Activated naive CD4-positive, alpha-beta T cell treated with anti-CD3 and anti-CD28 coated beads, Interleukin-2, amount 50 U/mL, for 72 hours (primary cell): ENCODE measurements at regions not wholly inside any gene's neighbourhood (a gene's known extent, or its start where the extent isn't known, plus 50 kb on each side); places are given as distances from the start of the nearest gene placed in this dataset.

Experiments used
- ATAC-seq, 2 donors: fragments of 150-1000 bp; cut with Tn5 transposase; 2 replicates each; pipeline ENCODE4 v1.10.0; 2021; ENCODE audit warnings: mild to moderate bottlenecking in 2 of 2, moderate library complexity in 2 of 2
- DNase-seq, 2 donors: peaks; one replicate each; pipeline ENCODE4 v3.0.0; 2021 to 2022; ENCODE audit warnings: low spot score in 2 of 2
- H3K27ac Mint-ChIP-seq, 2 donors: one replicate each; pipeline ENCODE4 v1.8.0; 2022; ENCODE audit warnings: mild to moderate bottlenecking in 2 of 2, mixed read lengths in 2 of 2
- H3K36me3 Mint-ChIP-seq, 2 donors: one replicate each; pipeline ENCODE4 v1.8.0; 2022; ENCODE audit warnings: mixed read lengths in 2 of 2
- H3K9me3 Mint-ChIP-seq, 2 donors: one replicate each; pipeline ENCODE4 v1.8.0; 2022; ENCODE audit warnings: mixed read lengths in 2 of 2

DNA sequence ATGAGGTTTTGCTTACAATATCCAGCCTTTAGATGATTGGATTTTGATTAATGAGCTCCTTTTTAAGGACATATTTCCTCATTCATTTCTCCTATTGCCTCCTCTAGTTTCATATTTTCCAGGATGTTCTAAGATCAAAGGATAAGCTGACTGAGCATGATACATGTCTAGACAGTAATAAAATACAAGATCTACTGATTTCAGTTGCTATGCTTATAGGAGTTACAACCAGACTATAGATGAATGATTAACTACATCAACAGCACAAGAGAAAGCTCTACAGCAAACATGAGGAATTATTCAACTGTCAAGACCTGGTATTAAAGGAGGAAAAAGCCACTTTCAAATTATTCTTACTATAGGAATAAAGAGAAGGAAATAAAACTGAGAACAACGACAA, 85.0 kb upstream of the LINC00305 start:
- ATAC-seq: no peak
- Mint-ChIP-seq H3K27ac (no peak overlapping the region), H3K9me3 (peaks cover 6 to 9% of the 10 kb centered on the region in 2 donors), H3K36me3 (peaks cover 0 to 6% of the 10 kb centered on the region in 2 donors)
- DNase-seq: no peak

DNA sequence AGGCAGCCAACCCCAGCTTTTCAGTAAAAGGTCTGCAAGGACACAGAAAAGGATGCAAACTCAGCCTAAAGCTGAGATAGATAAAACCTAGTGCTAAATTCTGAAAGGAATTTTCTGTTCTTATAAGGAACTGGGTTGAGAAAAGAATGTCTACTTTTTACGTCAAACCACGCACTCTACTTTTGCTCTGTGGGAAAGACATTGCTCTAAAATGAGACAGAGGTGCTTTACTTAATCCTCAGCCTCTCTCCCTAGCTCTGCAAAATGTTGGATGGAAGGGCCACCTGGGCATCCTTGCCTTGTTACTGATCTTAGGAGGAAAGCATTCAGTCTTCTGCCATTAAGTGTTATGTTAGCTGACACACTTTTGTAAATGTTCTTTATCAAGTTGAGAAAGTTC, 72.1 kb upstream of the LINC00305 start:
- no peak for ATAC-seq
- no peak for DNase-seq
- no peaks in the 10 kb centered on the region for H3K36me3 Mint-ChIP-seq
- H3K27ac Mint-ChIP-seq: no peak overlapping the region
- no peaks in the 10 kb centered on the region for H3K9me3 Mint-ChIP-seq

DNA sequence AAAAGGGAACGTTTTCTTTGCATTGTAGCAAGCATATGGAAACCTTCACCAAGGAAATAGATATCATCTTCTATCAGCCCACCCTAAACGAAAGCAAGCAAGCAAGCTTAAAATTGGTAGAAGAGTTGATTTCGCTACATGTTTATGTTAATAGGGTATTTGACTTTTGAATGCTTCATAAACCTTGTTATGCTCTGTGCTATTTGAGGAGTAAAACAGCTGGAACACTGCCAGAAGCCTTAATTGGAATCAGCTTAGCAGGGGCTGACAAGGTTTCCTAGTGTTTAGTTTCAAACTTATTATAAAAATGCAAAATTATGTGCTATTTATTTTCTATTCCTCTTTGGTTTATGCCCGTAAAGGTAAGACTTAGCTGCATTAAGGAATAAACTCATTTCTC, 70.6 kb upstream of the LINC00305 start:
- no peaks in the 10 kb centered on the region for H3K36me3 Mint-ChIP-seq
- DNase-seq (no peak), ATAC-seq (no peak)
- no peak overlapping the region for H3K27ac Mint-ChIP-seq
- no peaks in the 10 kb centered on the region for H3K9me3 Mint-ChIP-seq

DNA sequence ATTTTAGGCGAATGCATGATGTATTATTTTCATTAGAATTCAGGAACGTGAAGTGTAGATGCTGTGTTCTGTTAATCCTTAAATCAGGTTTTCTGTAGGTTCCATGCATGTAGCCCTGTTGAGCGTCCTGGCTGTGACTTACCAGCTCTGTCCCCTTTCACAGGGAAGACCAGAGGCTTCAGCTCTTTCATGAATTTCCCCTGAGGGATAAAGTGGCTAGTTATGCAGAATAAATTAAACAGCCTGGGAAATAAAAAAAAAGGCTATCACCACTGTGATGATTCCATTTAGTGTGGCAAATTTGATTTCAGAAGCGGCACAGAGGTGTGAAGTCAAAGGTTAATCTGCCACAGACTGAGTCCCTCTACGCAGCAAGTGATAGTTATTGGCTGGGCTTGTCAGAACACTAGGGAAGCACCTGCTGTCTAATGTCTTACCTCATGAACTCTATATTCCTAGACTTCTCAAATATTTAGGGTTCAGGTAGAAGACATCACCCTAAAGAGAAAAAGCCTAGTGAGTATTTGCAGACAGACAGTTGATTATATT, 61.6 kb upstream of the LINC00305 start:
- no peak for DNase-seq

GRCh38 chr18:64208516-64208915, 59.6 kb upstream of the LINC00305 start:
- ATAC-seq (no peak), DNase-seq (no peak)
- Mint-ChIP-seq H3K27ac (no peak overlapping the region), H3K9me3 (no peaks in the 10 kb centered on the region), H3K36me3 (no peaks in the 10 kb centered on the region)

More for the DNA sequence above, 61.6 kb upstream of the LINC00305 start:
- ATAC-seq: no peak
- no peaks in the 10 kb centered on the region for H3K9me3 Mint-ChIP-seq
- H3K27ac Mint-ChIP-seq: no peak overlapping the region
- no peaks in the 10 kb centered on the region for H3K36me3 Mint-ChIP-seq

GRCh38 chr18:64207820-64208219, 58.9 kb upstream of the LINC00305 start:
- no peak for DNase-seq
- H3K9me3 Mint-ChIP-seq: no peaks in the 10 kb centered on the region
- no peak for ATAC-seq
- no peak overlapping the region for H3K27ac Mint-ChIP-seq
- no peaks in the 10 kb centered on the region for H3K36me3 Mint-ChIP-seq

GRCh38 chr18:64203295-64203694, 54.4 kb upstream of the LINC00305 start:
- no peak overlapping the region for H3K27ac Mint-ChIP-seq
- no peak for ATAC-seq

GRCh38 chr18:64202863-64203262, 54.0 kb upstream of the LINC00305 start:
- no peak for ATAC-seq
- no peak for DNase-seq
- Mint-ChIP-seq H3K27ac (no peak overlapping the region), H3K36me3 (no peaks in the 10 kb centered on the region), H3K9me3 (no peaks in the 10 kb centered on the region)

More at GRCh38 chr18:64203295-64203694, 54.4 kb upstream of the LINC00305 start:
- H3K9me3 Mint-ChIP-seq: no peaks in the 10 kb centered on the region
- DNase-seq: no peak
- no peaks in the 10 kb centered on the region for H3K36me3 Mint-ChIP-seq

GRCh38 chr18:64202210-64202836, 53.4 kb upstream of the LINC00305 start:
- Mint-ChIP-seq H3K9me3 (no peaks in the 10 kb centered on the region), H3K27ac (no peak overlapping the region), H3K36me3 (no peaks in the 10 kb centered on the region)
- no peak for ATAC-seq
- no peak for DNase-seq

- H3K36me3 Mint-ChIP-seq: no peaks in the 10 kb centered on the region
- no peak overlapping the region for H3K27ac Mint-ChIP-seq
- no peak for ATAC-seq
- no peaks in the 10 kb centered on the region for H3K9me3 Mint-ChIP-seq
- DNase-seq: no peak
Observed at GRCh38 chr18:64201781-64202180, 52.9 kb upstream of the LINC00305 start.

DNA sequence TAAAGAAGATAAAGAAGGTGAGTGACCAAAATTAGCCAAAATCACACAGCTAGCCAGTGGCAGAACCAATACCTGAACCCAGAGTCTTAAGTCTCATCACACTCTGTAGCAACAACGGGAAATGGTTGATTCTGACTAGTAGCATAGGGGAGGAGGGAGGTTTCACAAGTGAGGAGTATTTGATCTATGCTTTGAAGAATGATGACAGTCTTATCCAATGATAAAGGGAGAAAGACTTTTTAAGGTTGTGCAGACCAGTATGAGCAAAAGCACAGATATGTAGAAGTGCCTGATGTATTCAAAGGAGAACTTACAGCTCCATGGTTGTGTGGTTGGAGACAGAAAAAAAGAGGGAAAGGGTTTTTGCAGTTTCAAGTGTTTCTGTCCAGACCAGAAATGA, 50.7 kb upstream of the LINC00305 start:
- Mint-ChIP-seq H3K9me3 (no peaks in the 10 kb centered on the region), H3K36me3 (no peaks in the 10 kb centered on the region), H3K27ac (no peak overlapping the region)
- no peak for ATAC-seq
- DNase-seq: no peak
